HFFc6 (cell line): ENCODE measurements at regions not wholly inside any gene's neighbourhood (a gene's known extent, or its start where the extent isn't known, plus 50 kb on each side); places are given as distances from the start of the nearest gene placed in this dataset.

ENCODE experiments used
- DNase-seq: peaks from one replicate; pipeline ENCODE4 v3.0.0-alpha.2; 2018
- H3K27ac Mint-ChIP-seq: 2 replicates; pipeline ENCODE4 v1.8.0; 2020; ENCODE audit warnings: mild to moderate bottlenecking, mixed read lengths
- H3K27me3 Mint-ChIP-seq: 2 replicates; pipeline ENCODE4 v1.8.0; 2021; ENCODE audit warnings: mild to moderate bottlenecking, moderate library complexity, mixed read lengths; ENCODE audit not compliant: insufficient read depth
- H3K36me3 Mint-ChIP-seq: 2 replicates; pipeline ENCODE4 v1.8.0; 2021; ENCODE audit warnings: low read depth, mixed read lengths
- H3K4me1 Mint-ChIP-seq: 2 replicates; pipeline ENCODE4 v1.8.0; 2020; ENCODE audit warnings: low read depth, mixed read lengths
- H3K4me3 Mint-ChIP-seq: 2 replicates; pipeline ENCODE4 v1.8.0; 2020; ENCODE audit warnings: mild to moderate bottlenecking, moderate library complexity, mixed read lengths
- H3K9me3 Mint-ChIP-seq: 2 replicates; pipeline ENCODE4 v1.8.0; 2020; ENCODE audit warnings: mild to moderate bottlenecking, mixed read lengths
- TF ChIP-seq, protein P1 (sequence below): fragments of 200-600 bp; sonication (generic); IDR thresholded peaks from 2 replicates; pipeline ENCODE4 v1.5.0; 2021; ENCODE audit warnings: antibody characterized with exemption, mild to moderate bottlenecking

DNA sequence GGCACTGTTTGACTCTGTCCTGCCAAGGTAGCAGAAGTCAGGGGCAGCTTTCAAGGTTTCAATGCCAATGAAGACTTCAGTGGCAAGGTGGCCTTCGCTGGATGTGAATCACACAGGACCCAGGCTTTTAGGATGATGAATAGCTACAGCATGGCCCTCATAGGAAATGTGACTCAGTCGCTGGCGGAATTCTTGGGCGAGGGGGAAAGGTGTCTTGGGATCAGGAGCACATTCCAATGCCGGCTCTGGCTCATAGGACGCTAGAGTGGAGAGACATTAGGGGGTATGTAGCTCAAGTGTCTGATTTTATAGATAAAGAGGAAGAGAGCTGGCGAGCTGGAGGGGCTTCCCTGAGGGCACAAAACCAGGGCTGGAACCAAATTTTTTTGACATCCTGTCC, 68.6 kb downstream of the SMIM21 start:
- Mint-ChIP-seq H3K27me3 (peaks cover 12% of the 10 kb centered on the region), H3K9me3 (peaks cover 12% of the 10 kb centered on the region), H3K36me3 (peaks cover 5% of the 10 kb centered on the region; the same call in 1 of the 2 replicates), H3K27ac (no peak overlapping the region), H3K4me1 (peaks cover 12% of the 10 kb centered on the region), H3K4me3 (peak overlapping the region; percentile 22; the same call in 1 of the 2 replicates)
- no peak for DNase-seq
- TF ChIP-seq, protein P1, sequence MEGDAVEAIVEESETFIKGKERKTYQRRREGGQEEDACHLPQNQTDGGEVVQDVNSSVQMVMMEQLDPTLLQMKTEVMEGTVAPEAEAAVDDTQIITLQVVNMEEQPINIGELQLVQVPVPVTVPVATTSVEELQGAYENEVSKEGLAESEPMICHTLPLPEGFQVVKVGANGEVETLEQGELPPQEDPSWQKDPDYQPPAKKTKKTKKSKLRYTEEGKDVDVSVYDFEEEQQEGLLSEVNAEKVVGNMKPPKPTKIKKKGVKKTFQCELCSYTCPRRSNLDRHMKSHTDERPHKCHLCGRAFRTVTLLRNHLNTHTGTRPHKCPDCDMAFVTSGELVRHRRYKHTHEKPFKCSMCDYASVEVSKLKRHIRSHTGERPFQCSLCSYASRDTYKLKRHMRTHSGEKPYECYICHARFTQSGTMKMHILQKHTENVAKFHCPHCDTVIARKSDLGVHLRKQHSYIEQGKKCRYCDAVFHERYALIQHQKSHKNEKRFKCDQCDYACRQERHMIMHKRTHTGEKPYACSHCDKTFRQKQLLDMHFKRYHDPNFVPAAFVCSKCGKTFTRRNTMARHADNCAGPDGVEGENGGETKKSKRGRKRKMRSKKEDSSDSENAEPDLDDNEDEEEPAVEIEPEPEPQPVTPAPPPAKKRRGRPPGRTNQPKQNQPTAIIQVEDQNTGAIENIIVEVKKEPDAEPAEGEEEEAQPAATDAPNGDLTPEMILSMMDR, result no peak

DNA sequence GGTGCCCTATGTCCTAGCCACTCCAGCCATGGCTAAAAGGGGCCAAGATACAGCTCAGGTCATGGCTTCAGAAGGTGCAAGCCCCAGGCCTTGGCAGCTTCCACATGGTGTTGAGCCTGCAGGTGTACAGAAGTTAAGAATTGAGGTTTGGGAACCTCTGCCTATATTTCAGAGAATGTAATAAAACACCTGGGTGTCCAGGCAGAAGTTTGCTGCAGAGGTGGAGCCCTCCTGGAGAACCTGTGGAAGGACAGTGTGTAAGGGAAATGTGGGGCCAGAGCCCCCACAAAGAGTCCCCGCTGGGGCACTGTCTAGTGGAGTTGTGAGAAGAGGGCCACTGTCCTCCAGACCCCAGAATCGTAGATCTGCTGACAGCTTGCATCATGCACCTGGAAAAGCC, 74.1 kb downstream of the SMIM21 start:
- Mint-ChIP-seq H3K4me1 (no peaks in the 10 kb centered on the region), H3K27ac (no peak overlapping the region), H3K27me3 (peaks cover 6% of the 10 kb centered on the region; the same call in 1 of the 2 replicates), H3K4me3 (no peak overlapping the region), H3K36me3 (peaks cover 8% of the 10 kb centered on the region), H3K9me3 (peaks cover 36% of the 10 kb centered on the region)
- no peak for DNase-seq
- TF ChIP-seq, protein P1, result no peak

DNA sequence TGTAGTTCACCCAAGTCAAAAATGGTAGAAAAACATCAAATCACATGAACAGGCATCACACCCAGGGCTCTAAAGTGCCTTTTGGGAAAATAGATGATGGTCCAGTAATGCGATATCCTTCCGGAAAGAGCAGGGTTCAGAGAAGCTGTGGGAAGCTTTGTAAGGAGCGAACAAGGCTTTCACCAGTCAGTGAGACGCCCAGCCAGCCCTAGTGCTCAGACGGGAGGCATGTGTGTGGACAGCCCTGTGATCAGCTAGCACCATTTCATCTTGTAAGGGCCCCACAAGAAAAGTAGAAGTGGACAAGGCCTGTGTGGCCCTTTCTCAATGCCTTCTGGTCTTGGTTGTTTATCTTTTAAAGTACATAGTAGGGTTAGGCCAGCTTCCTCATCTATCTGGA, 76.1 kb downstream of the SMIM21 start:
- Mint-ChIP-seq H3K9me3 (peaks cover 32% of the 10 kb centered on the region), H3K27me3 (peaks cover 3% of the 10 kb centered on the region; the same call in 1 of the 2 replicates), H3K27ac (no peak overlapping the region), H3K4me1 (no peaks in the 10 kb centered on the region), H3K4me3 (no peak overlapping the region), H3K36me3 (peaks cover 8% of the 10 kb centered on the region)
- DNase-seq, result no peak
- TF ChIP-seq, protein P1, result no peak

DNA sequence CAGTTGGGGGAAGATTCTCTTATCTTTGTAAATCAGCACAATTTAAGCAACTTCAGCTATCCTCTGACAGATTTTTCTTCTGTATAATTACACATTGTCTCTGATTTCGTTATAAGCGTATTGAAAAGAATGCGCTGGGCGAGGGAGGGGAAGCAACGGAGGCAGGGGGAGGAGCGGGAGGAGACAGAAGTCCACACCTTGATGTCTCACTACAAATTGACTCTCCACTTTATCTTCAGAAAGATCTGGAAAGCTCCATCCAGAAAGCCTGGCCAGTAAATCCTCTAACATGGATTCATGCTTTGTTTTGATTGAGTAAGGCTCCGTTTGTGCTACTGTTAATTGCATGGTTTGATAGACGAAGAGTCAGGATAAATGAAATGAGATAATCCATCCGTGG, 76.6 kb downstream of the SMIM21 start:
- H3K4me1 Mint-ChIP-seq, result no peaks in the 10 kb centered on the region
- DNase-seq, result no peak
- peaks cover 3% of the 10 kb centered on the region; the same call in 1 of the 2 replicates for H3K27me3 Mint-ChIP-seq
- peaks cover 8% of the 10 kb centered on the region for H3K36me3 Mint-ChIP-seq
- TF ChIP-seq, protein P1, result no peak
- no peak overlapping the region for H3K4me3 Mint-ChIP-seq
- H3K27ac Mint-ChIP-seq, result no peak overlapping the region
- peaks cover 32% of the 10 kb centered on the region for H3K9me3 Mint-ChIP-seq

DNA sequence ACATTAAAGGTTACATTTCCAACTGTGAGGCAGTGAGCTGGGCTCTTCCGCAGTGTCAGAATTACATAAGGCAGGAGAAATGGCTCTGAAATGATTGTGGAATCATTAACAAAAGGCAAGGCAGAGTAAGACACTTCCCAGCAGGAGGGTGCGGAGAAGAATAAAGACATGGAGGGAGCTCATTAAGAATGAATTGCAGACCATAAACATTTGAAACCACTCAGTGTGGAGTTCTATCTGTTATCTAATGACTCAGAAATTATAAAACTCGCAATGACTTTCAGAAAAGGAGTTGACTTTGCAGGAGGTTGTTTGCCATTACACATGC, 77.0 kb downstream of the SMIM21 start:
- Mint-ChIP-seq H3K4me3 (no peak overlapping the region), H3K27ac (no peak overlapping the region)

More for the DNA sequence above, 77.0 kb downstream of the SMIM21 start:
- Mint-ChIP-seq H3K4me1 (no peaks in the 10 kb centered on the region), H3K9me3 (peaks cover 32% of the 10 kb centered on the region), H3K27me3 (peaks cover 3% of the 10 kb centered on the region; the same call in 1 of the 2 replicates), H3K36me3 (peaks cover 8% of the 10 kb centered on the region)
- TF ChIP-seq, protein P1, result no peak
- DNase-seq, result no peak
